HUDEP-2 (cell line): ENCODE measurements at regions not wholly inside any gene's neighbourhood (a gene's known extent, or its start where the extent isn't known, plus 50 kb on each side); places are given as distances from the start of the nearest gene placed in this dataset.

Experiments
- DNase-seq, 76 experiments: peaks; one replicate each; lab custom pipeline; 2025; ENCODE audit not compliant: unreplicated experiment in 76 of 76; lab: John Stamatoyannopoulos, UW

- DNase-seq, result no peak
Observed at GRCh38 chr10:89879121-89879520, 177.7 kb downstream of the KIF20B start.

DNA sequence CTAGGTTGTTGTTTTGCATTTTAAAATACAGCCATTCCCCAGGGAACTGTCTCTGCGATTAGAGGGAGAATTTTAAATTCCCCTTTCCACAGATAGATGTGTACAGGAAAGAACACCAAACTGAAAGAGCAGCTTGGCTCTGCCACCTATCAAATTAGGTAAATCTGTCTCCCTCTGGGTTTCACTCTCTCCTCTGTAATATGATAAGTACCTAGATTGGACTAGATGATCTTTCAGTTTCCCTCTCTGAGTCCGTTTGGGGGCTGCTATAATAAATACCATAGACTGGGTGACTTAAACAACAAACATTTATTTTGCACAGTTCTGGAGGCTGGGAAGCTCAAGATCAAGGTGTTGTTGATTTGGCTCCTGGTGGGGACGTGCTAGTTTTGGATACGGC, 186.0 kb downstream of the KIF20B start:
- DNase-seq, result no peak

DNA sequence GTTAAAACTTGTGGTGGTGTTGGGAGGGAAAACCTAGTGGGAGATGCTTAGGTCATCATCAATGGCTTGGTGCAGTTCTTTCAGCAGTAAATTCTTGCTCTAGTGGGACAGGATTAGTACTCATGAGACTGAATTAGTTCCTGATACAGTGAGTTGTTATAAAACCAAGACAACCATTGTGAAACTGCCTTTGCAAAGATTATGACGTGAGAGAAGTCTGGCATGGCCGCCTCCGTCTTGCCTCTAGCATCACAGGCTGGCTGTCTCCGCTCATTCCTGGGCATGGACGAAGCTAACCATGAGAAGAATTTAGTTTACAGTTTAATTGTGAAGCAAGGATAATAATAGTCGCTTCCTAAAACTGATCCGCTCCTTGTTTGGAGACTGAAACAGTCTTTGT, 186.4 kb downstream of the KIF20B start:
- DNase-seq, result no peak

DNA sequence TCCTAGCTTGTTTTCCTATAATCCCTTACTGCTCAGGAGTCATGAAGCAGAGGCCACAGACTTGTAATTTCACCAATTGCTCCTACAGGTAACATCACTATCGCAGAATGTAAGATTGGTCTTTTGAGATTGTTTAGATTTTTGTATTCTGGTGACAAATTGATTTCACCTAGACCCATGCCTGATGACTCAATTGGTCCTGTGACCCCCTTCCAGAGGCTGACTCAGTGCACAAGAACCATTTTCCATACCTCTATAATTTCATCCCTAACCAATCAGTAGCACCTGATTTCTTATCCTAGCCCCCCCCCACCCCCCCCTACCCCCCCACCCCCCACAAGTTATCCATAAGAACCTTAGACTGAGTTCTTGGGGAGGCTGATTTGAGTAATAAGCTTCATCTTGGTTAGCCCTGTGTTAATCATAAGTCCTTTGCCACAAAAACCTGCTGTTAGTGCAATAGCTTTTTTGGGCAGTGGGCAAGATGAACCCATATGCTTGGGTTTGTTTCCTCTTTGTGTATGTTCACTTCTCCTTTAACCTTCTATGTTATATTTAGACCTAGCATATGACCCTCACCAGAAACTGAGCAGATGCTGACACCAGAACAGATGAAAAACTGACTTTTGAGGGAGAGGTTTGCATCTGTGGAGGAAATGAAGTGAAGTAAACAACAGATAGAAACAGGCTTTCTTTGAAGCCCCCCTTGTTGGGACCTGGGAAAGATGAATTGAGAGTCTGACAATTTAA, 187.1 kb downstream of the KIF20B start:
- no peak for DNase-seq

GRCh38 chr10:89889606-89890005, 188.2 kb downstream of the KIF20B start:
- no peak for DNase-seq

GRCh38 chr10:89891006-89891535, 189.7 kb downstream of the KIF20B start:
- no peak for DNase-seq

- DNase-seq, result no peak
Observed at GRCh38 chr10:89894051-89894450, 192.7 kb downstream of the KIF20B start.

- no peak for DNase-seq
Observed at GRCh38 chr10:89900554-89900953, 199.2 kb downstream of the KIF20B start.

DNA sequence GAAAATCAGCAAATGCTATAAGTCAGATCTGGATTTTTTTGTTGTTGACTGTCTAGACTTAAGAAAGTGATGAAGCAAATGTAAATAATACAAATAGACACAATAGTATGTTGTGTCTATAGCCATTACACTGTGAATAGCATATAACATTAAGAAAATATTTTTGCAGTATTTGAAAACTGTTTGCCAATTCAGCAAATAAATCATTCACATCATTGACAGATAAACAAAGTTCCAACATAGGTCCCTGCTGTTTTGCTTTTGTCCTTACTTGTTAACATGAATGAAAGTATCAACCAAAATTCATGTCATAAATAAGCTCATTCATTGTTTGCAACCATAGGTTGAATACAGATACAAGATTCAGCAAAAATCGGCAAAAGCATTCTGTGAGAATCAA, 200.5 kb downstream of the KIF20B start:
- DNase-seq, result no peak

GRCh38 chr10:89904755-89905154, 203.4 kb downstream of the KIF20B start:
- DNase-seq, result no peak

DNA sequence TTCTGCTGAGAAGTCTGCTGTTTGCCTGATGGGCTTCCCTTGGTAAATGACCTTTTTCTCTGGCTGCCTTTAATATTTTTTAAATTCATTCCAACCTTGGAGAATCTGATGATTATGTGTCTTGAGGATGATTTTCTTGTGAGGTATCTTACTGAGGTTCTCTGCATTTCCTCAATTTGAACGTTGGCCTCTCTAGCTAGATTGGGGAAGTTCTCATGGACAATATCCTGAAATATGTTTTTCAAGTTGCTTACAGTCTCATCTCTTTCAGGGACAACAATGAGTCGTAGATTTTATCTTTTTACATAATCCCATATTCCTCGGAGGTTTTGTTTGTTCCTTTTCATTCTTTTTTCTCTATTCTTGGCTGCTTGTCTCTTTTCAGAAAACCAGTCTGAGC, 208.4 kb downstream of the KIF20B start:
- no peak for DNase-seq

DNA sequence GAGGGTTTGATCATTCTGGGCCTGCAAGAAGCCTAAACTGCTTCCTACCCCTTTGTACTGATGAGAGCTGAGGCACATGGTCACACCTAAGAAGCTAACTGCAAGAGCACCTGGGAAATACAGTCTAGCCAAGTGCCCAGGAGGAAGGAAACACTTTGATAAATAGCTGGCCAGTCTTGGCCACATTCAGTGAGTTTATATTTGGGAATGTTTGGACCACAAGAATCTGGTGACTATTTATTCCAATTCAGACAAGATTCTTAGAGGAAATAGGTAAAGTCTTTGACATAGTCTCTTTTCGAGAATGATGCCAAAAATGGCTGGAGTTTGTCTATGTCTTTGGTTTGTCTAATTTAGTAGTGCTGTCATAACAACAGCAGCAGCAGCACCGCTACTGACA, 213.6 kb downstream of the KIF20B start:
- no peak for DNase-seq

- no peak for DNase-seq
Observed at GRCh38 chr10:89915968-89916367, 214.6 kb downstream of the KIF20B start.

- DNase-seq, result no peak
Observed at GRCh38 chr10:89916468-89917215, 215.3 kb downstream of the KIF20B start.

GRCh38 chr10:89921403-89921802, 220.0 kb downstream of the KIF20B start:
- no peak for DNase-seq

DNA sequence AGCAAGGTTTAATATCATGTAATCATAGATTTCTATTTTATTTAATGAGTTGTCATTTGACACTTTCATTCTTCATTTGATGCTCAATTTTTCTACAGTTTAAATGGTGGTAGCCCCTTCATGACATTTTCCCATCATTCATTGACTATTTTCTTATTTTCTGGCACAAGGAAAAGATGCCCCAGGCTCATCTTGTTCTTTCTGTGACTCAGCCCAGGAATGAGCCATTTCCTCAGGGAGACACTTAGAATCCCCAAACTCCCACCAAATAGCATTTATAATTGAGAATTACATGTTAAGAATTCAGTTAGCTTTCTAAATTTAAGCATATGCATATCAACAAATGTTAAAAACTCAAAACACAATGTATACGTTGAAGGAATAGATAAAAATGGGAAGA, 222.3 kb downstream of the KIF20B start:
- DNase-seq, result no peak

GRCh38 chr10:89924261-89924660, 222.9 kb downstream of the KIF20B start:
- DNase-seq, result no peak

DNA sequence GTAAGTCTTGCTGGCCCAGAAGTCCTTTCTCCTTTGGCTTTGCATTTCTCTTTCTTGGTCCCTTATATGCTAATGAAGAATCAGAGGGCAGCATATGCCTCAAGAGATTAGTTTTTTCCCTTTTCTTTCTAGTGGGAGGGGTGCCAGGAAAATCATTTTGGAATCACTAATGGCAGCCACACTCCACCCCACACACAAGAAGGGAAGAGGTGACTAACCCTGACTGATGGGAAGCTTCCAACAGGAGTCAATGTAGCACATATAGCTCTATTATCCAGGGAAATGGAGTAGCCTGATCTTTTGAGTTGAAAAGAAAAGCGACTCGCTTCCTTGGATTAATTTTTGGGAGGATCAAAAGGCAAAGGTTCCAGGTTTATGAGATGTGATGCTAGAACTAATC, 225.3 kb downstream of the KIF20B start:
- no peak for DNase-seq

DNA sequence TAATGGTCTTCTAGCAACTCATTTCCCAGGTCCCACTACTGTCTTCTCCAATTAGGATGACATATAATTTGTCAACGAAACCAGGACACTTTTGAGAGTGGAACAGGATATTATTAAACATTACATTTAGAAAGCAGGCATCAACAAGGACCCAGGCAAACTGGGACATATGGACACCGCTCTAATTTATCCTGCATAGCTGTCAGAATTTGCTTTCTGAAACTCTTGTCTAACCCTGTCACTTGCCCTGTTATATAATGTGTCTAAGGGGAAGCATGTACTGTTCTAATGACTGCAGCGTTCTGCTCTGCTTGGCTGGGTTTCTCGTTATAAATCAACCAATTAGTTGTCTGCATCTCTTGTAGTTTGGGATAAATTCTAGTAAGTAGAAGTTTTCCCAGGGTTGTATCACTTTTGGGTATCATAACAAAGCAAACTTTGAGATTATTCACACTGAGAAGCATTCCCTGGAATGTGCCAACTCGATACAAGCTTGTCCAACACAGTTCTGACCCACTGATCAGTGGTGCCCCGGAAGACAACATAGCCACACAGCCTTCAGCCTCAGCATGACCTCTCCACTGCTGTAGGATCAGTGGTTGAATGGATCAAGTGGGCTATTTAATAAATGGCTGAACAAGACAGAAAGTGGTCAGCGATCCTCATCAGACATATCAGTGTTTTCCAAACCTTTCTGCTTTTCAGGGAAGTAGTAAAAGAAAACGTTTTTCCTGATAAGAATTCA, 228.1 kb downstream of the KIF20B start:
- no peak for DNase-seq

DNA sequence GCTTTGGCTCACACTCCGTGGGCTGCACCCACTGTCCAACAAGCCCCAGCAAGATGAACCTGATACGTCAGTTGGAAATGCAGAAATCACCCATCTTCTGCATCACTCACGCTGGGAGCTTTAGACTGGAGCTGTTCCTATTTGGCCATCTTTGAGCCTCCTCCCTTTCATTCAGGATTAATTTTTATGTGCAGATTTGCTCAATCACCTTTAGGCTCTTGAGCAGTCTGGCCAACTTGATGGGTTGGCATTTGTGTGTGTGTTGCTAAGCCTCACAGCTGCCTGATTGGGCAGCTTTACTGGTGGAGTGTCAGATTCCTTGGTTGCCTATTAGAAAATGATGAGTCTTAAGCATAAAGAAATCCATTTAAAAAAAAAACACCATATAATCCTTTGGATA, 236.1 kb downstream of the KIF20B start:
- no peak for DNase-seq

DNA sequence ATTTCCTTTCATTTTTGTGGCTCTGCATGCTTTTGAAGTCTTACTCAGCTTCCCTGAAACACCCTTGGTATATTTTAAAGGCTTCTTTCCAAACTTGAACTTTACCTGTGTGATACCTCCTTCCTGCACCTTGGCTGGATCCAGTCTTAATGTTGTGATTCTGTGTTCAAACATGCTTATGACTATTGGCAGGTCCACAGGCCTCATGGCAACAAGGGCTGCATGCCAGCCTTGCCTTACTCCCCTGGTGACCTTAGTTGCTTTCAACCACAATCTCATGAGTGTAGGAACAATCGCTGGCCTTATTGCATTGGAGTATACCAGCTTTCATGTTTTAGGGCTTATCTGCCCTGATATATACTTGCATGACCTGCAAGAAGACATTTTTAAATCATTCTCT, 238.7 kb downstream of the KIF20B start:
- DNase-seq, result no peak
